HepG2 (cell line): ENCODE measurements at regions not wholly inside any gene's neighbourhood (a gene's known extent, or its start where the extent isn't known, plus 50 kb on each side); places are given as distances from the start of the nearest gene placed in this dataset.

Experiments
- KAT8 ChIP-seq: IDR thresholded peaks from 2 replicates; pipeline ENCODE4 v1.6.1; 2016; ENCODE audit warnings: missing genetic modification reagents, missing compliant biosample characterization
- NR3C1 ChIP-seq: sonication (generic); formaldehyde crosslinking; IDR thresholded peaks from 2 replicates; pipeline ENCODE4 v1.4.0; 2020; ENCODE audit warnings: missing genetic modification reagents
- RFX5 ChIP-seq: IDR thresholded peaks from 2 replicates; pipeline ENCODE4 v1.6.1; 2011; ENCODE audit warnings: low read depth, low read length, improper control_type of control experiment
- SP2 ChIP-seq: sonication (generic); formaldehyde crosslinking; IDR thresholded peaks from 2 replicates; pipeline ENCODE4 v1.5.1; 2020; ENCODE audit warnings: mild to moderate bottlenecking, missing genetic modification reagents
- TOPORS ChIP-seq: sonication (generic); formaldehyde crosslinking; IDR thresholded peaks from 2 replicates; pipeline ENCODE4 v1.8.0; 2023; ENCODE audit warnings: mild to moderate bottlenecking, missing genetic modification reagents
- TF ChIP-seq, protein P1 (sequence below): sonication (generic); formaldehyde crosslinking; IDR thresholded peaks from 2 replicates; pipeline ENCODE4 v1.4.0; 2020; ENCODE audit warnings: missing genetic modification reagents

DNA sequence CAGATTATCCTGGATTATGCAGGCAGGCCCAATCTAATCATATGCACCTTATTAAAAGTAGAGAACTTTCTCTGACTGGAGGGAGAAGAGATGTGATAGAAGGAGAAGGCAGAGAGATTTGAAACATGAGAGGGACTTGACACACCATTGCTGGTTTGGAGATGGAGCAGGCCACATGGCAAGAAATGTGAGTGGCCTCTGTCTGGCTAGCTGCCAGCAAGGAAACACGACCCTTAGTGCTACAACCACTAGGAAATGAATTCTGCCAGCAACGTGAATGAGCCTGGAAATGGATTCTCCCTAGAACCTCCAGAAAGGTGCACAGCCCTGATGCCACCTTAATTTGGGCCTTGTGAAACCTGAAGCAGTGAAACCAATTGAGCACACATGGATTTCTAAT, 79.5 kb upstream of the MBNL3 start:
- TF ChIP-seq KAT8 (CRISPR knock-in tag): no peak
- no peak for TF ChIP-seq NR3C1
- TF ChIP-seq SP2 (CRISPR knock-in tag): no peak
- TF ChIP-seq RFX5: no peak
- TF ChIP-seq, protein P1, sequence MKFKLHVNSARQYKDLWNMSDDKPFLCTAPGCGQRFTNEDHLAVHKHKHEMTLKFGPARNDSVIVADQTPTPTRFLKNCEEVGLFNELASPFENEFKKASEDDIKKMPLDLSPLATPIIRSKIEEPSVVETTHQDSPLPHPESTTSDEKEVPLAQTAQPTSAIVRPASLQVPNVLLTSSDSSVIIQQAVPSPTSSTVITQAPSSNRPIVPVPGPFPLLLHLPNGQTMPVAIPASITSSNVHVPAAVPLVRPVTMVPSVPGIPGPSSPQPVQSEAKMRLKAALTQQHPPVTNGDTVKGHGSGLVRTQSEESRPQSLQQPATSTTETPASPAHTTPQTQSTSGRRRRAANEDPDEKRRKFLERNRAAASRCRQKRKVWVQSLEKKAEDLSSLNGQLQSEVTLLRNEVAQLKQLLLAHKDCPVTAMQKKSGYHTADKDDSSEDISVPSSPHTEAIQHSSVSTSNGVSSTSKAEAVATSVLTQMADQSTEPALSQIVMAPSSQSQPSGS (CRISPR knock-in tag): no peak
- no peak for TF ChIP-seq TOPORS (CRISPR knock-in tag)
